Limb (tissue), 2 donors: ENCODE measurements at regions not wholly inside any gene's neighbourhood (a gene's known extent, or its start where the extent isn't known, plus 50 kb on each side); places are given as distances from the start of the nearest gene placed in this dataset.
A peak's percentile ranks its signal among the peaks of the same experiment; 100 is the strongest.

Source experiments
- DNase-seq, 2 donors: peaks; one replicate each; pipeline ENCODE4 v3.0.0-alpha.2; 2016; ENCODE audit errors: extremely low spot score in 2 of 2

- DNase-seq = no peak
These were observed 397.2 kb downstream of the DUSP10 start for GRCh38 chr1:221344693-221345092.

DNA sequence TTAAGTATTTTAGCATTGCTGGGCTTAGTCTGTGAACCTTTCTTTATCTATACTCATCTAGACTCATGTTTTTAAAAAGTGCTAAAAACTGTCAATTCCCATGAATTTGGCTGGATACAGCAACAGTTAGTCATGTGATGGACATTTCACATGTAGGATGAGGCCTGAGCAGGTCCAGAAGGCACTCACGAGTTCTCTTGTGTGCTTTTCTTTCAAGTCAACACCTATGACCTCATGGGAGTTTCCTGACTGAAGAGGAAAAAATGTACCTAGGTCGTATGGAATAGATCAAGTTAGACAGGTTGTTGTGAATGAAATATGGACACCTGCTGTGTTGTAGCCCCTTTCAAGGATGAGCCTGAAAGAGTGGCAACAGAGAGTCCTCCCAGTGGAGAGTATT lies 394.2 kb downstream of the DUSP10 start:
- DNase-seq = no peak

GRCh38 chr1:221350091-221350490 lies 391.8 kb downstream of the DUSP10 start:
- DNase-seq = no peak

DNA sequence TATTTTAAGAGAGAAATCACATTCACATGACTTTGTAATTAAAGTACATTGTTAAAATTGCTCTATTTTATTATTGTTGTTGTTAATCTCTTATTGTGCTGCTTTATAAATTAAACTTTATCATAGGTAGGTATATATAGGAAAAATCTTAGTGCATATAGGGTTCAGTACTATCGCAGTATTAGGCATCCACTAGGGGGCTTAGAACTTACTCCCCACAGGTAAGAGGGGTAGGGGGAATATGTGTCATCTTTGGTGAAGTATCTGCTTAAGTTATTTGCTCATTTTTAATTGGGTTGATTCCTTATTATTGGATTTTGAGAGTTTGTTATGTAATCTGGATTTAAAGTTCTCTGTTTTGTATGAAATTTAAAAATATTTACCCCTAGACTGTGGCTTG lies 385.2 kb downstream of the DUSP10 start:
- DNase-seq = no peak

- no peak for DNase-seq
These were observed 378.9 kb downstream of the DUSP10 start for GRCh38 chr1:221363039-221363438.

- no peak for DNase-seq
These were observed 375.3 kb downstream of the DUSP10 start for GRCh38 chr1:221366495-221367110.

DNA sequence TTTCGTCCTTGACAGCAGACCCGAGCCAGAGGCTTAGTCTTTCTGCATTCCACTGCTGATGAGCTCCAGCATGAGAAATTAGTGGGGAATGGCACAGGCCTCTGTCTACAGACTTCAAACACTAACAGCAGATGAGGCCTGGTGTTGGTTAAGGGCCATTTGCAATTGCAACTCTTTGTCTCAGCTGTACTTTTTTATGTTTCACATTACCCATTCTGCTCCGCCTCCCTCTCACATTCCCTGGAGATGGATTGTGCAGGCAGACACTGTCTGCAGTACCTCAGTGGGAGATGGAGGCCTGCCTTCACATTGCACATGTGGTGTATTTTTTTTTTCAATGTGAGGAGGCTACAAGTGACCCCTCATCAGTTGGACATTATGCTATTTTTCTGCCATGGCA lies 370.2 kb downstream of the DUSP10 start:
- DNase-seq = peak in 1 of 2 donors; percentile 18

GRCh38 chr1:221373795-221374194 lies 368.1 kb downstream of the DUSP10 start:
- DNase-seq = no peak

DNA sequence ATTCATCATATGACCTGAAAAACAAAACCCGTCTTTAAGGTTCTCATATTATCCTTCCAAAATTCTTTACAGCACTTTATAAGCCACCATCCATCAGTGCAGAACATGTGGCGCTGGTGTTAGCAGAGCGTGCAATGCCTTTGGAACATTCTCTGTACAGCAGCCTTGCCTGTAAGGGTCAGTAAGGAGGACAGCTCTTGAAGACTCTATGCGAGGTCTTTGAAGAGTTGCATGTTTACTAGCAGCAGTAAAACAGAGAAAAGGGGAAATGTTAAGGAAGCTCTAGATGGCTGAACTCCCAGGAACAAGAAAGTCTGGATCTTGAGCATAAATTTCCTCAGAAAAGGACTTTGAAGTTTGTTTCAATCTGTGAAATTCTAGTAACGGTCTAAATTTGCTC lies 365.6 kb downstream of the DUSP10 start:
- no peak for DNase-seq

DNA sequence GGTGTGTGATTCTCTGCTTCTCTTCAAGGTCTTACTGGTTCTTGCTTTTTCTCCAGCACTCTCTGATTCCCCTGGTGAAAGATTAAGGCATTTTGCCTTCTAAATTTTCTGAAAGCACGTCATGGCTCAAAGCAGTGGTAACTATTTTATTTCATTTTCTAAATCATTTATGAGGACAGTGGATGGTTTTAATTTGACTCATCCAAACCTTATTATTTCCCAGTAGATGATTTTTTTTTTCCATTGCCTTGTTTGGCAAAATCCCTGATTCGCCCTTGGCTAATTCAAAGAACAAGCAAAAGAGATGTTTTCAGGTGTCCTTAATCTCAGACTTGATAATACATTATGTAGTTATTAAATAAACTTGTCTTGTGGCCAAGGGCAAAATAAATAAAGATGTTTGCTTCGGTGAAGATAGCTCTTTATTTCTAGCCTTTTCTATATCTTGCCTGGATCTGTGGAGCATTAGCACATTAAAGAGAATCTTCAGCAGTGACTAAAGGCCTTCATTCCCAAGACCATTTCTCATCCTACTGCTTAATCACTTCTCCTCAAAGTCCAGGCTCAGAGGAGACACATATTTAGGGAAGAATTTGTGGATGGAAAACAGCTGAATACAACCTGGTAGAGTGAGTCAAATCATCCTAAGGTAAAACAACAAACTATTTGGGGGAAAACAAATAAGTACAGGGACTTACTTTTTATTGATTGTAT lies 359.8 kb downstream of the DUSP10 start:
- DNase-seq = no peak

DNA sequence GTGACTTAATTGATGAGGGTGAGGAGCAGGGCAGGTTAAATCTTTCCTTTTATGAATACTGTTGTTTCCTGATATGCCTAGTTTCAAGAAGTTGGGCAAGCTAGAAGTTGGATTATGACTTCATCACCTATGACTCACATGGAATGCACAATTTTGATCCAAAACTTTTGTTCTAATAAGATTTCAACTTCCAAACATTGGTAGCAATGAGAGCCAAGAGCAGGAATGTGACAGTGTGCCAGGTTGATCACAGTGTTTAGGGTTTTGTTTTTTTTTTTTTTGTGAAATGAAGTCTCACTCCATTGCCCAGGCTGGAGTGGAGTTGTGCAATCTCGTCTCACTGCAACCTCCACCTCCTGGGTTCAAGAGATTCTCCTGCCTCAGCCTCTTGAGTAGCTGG lies 349.4 kb downstream of the DUSP10 start:
- no peak for DNase-seq

DNA sequence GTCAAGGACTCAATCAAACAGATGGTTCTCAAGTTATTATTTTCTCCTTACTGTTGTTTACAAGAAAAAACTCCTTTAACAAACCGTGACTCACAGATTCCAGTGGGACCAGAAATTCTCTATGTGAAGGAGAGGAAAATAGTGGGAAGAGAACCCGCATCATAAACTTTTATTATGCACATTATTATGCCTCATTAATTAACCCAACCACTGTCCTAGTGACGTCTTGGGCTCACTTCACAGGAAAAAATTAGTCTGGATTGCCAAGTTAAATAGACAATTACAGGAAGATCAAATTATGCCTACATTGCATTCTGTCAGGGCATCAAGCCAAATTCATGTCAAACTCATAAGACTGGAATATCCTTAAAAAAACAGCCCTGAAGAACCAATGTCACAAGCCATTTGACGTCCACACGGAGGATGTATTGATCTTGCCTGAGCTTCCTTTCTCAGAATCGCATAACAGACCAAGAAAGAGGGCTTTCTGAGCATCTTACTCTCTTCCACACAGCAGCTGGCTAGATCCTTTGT lies 347.8 kb downstream of the DUSP10 start:
- no peak for DNase-seq

GRCh38 chr1:221396526-221396925 lies 345.4 kb downstream of the DUSP10 start:
- DNase-seq = no peak

DNA sequence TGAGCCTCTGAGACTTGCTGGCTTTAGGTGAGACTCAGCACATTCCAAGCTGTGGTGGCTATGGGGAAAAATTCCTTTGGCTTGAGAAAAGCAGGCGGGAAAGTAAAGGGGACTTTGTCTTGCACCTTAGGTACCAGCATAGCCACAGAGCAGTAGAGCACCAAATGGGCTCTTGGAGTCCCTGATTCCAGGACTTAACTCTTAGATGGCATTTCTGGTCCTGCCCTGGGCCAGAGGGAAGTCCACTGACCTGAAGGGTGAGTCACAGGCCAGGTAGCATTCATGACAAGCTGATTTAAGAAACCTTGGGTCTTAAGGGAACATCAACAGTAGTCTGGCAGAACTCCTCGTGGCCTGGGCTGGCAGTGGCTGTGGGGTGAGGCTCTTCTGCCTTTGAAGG lies 344.7 kb downstream of the DUSP10 start:
- no peak for DNase-seq

GRCh38 chr1:221397606-221398005 lies 344.3 kb downstream of the DUSP10 start:
- DNase-seq = no peak

GRCh38 chr1:221405146-221405545 lies 336.7 kb downstream of the DUSP10 start:
- no peak for DNase-seq

DNA sequence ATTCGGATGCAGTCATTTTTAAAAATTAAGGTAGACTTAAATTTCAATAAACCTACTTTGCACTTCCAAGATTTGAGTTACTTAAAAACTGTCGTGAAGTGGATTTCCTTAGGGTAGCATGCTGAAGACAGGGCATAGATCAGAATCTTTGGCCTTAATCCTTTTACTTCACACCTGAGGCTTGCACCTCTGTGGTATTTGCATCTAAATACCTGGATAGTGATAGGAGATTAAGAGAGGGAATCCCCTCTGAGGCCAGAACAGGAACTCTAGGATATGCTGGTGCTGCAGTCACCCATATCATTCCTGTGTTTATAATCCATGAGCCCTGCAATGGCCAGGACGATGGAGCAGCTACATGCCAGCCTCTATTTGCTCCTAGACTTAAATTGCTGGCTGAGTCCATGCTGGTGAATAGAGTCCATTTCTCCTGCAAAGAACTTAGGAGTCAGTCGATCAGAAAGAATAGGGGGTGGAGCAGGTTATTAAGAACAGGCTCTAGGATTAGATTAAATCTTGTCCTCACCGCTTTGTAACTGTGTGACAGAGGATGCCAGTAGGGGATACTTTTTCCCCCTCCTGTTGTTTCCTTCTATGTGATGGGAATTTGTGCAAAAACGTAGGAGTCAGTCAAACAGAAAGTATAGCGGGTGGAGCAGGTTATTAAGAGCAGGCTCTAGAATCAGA lies 333.6 kb downstream of the DUSP10 start:
- DNase-seq = no peak

GRCh38 chr1:221411283-221411682 lies 330.6 kb downstream of the DUSP10 start:
- no peak for DNase-seq

- no peak for DNase-seq
These were observed 326.9 kb downstream of the DUSP10 start for GRCh38 chr1:221414772-221415539.

GRCh38 chr1:221415651-221416050 lies 326.2 kb downstream of the DUSP10 start:
- DNase-seq = no peak

DNA sequence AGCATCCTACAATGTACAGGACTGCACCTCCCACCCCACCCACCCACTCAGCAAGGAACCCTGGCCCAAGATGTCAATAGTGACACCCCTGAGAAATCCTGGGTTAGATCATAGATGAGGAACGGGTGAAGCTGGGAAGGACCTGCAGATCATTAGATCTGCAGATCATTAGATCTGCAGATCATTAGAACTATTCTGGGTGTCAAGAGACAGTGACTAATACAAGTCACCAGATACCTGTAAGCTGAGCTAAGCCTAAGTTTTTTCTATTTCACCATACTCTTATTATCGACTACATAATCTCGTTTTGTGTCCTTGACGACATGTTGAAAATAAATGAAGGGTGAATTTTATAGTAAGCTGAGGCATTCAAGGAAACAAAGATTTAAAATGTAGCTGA lies 325.7 kb downstream of the DUSP10 start:
- no peak for DNase-seq

- no peak for DNase-seq
These were observed 325.2 kb downstream of the DUSP10 start for GRCh38 chr1:221416723-221417122.
